HG03565 (cell line): ENCODE measurements at regions not wholly inside any gene's neighbourhood (a gene's known extent, or its start where the extent isn't known, plus 50 kb on each side); places are given as distances from the start of the nearest gene placed in this dataset.

ENCODE experiments used
- ATAC-seq: cut with Tn5 transposase; IDR thresholded peaks from one replicate; pipeline ENCODE4 v1.9.1; 2021; ENCODE audit warnings: mild to moderate bottlenecking, moderate library complexity; ENCODE audit not compliant: unreplicated experiment

- ATAC-seq: no peak
These were observed 108.6 kb upstream of the TMEM161B start for GRCh38 chr5:88377240-88377639.

DNA sequence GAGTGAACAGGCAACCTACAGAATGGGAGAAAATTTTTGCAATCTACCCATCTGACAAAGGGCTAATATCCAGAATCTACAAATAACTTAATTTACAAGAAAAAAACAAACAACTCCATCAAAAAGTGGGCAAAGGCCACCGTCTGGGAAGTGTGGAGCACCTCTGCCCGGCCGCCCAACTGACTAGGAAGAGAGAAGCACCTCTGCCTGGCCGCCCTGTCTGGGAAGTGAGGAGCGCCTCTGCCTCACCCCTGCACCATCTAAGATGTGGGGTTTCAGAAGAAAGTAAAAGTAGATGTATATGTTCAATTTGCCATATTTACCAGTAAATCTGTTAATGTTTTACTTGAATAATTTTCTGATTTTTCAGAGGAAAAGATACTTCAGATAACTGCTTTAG, 108.1 kb upstream of the TMEM161B start:
- ATAC-seq: no peak

DNA sequence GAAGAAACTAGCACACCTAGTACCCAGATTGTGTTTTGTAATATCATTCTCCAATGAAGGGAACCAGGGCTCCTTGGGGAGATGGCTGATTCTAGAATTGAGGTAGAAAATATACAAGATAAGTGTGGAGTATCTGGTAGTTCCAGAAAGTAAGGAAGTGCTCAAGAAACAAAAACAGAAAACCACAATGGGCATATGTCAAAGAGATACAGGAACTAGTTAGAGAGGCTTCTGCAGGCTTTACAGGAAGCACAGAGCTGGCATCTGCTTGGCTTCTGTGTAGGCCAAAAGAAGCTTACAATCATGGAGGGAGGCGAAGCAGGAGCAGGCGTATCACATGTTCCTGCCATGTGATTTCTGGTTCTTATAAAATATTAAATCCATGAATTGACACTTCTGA, 105.7 kb upstream of the TMEM161B start:
- no peak for ATAC-seq

DNA sequence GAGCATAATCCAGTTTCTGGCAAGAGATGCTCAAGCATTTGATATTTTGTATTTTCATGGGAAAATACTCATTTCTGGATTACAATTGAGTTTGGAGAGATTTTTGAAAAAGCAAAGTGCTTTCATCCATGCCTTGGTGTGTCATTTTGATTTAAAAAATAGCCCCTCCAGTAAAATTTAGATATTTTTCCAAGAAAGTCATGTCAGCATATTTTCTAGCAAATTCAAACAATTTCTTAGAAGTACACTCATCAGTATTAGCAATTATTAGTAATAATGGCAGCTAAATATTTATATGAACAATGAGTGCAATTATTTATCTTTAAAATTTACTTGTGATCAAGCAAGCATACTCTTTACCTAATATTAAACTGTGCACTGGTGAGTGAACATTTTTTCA, 102.2 kb upstream of the TMEM161B start:
- no peak for ATAC-seq

DNA sequence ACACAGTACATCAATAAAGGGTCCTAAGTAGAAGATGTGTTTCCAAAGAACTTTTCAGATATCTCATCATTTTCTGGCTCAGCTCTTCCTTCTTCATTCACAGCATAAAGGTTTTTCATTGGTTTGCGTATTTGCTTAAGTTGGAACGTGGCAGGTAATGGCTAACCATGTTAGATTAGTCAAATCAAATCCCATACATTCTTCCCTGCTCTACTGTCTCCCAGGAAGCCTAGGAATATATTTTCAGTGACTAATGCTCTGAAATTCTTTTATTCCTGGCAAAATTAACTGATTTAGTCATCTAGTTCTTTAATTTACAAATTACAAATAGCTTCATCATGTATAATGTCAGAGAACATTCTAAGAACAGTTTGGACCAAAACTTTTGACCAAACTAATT, 99.6 kb upstream of the TMEM161B start:
- ATAC-seq: no peak

- no peak for ATAC-seq
These were observed 96.3 kb upstream of the TMEM161B start for GRCh38 chr5:88364991-88365390.

- no peak for ATAC-seq
These were observed 86.9 kb upstream of the TMEM161B start for GRCh38 chr5:88355490-88356050.

- no peak for ATAC-seq
These were observed 57.2 kb upstream of the TMEM161B start for GRCh38 chr5:88325868-88326267.

- ATAC-seq: no peak
These were observed 54.1 kb upstream of the TMEM161B start for GRCh38 chr5:88322785-88323184.
